ENCODE measurements at regions not wholly inside any gene's neighbourhood (a gene's known extent, or its start where the extent isn't known, plus 50 kb on each side); places are given as distances from the start of the nearest gene placed in this dataset.

- Histone ChIP-seq H3K36me3 (replicated peaks; ENCODE audit: control insufficient read depth, insufficient read depth, low read length) (no peaks in the 10 kb centered on the region), H3K27me3 (ENCODE audit: control insufficient read depth, insufficient read depth, low read length) (no peaks in the 10 kb centered on the region), H3K4me3 (ENCODE audit: insufficient read depth, low read depth, low read length) (no peak overlapping the region)
- peak; percentile 10 for DNase-seq
Measured at GRCh38 chr6:76351275-76351674, 278.8 kb upstream of the IMPG1 start.

DNA sequence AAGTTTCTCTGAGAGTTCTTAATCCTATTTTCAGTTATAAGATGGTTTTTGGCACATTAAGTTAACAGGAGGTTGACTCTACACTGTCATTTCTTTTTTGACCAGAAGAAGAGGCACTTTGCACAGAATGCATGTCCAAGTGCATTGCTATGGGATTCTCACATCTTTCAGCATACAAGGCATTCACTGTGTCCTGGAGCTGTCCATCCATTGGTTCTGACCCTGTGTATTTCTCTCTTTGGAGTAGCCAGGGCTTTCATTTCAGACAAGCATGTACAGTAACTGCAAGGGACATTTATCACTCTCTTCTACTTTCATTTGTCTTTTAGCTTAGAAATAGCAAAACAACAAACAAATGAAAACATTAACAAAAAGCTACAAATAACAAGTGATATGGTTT, 275.1 kb upstream of the IMPG1 start:
- Histone ChIP-seq H3K4me3 (ENCODE audit: insufficient read depth, low read depth, low read length) (no peak overlapping the region), H3K36me3 (replicated peaks; ENCODE audit: control insufficient read depth, insufficient read depth, low read length) (no peaks in the 10 kb centered on the region), H3K27me3 (ENCODE audit: control insufficient read depth, insufficient read depth, low read length) (no peaks in the 10 kb centered on the region)
- no peak for DNase-seq

GRCh38 chr6:76342611-76343160, 270.2 kb upstream of the IMPG1 start:
- DNase-seq, result no peak
- no peaks in the 10 kb centered on the region for H3K36me3 ChIP-seq (replicated peaks; ENCODE audit: control insufficient read depth, insufficient read depth, low read length)
- H3K27me3 ChIP-seq (ENCODE audit: control insufficient read depth, insufficient read depth, low read length), result no peaks in the 10 kb centered on the region

DNA sequence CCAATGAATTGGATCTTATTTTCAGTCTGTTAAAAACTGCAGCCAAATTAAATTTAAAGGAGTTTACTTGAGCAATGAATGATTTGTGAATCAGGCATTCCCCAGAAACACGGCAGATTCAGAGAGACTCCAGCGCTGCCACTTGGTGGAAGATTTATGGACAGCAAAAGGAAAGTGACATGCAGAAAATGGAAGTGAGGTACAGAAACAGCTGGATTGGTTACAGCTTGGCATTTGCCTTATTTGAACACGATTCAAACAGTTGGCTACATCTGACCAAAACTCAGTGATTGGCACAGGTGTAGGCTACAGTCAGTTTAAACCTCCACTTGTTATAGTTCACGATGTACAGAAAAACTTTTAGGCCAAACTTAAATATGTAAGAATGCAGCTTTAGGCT, 257.6 kb upstream of the IMPG1 start:
- DNase-seq, result no peak
- H3K36me3 ChIP-seq (replicated peaks; ENCODE audit: control insufficient read depth, insufficient read depth, low read length), result no peaks in the 10 kb centered on the region

More at GRCh38 chr6:76342611-76343160, 270.2 kb upstream of the IMPG1 start:
- no peak overlapping the region for H3K4me3 ChIP-seq (ENCODE audit: insufficient read depth, low read depth, low read length)

DNA sequence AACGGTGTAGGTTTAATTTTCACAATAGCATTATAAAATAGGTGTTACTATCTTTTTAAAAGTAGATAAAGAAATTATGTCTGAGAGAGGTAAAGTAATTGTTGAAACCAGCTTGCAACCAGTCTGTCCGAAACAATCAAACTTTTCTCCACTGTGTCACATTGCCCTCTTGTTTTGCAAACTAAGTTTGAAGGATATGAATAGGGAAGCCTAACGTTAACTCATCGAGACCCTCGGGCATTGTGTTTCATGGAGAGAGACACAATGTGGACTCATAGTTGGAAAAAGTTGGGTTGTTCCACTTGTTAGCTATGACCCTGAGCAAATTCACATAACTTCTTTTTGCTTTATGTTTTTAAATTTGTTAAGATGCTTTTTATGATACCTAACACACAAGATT, 254.4 kb upstream of the IMPG1 start:
- no peaks in the 10 kb centered on the region for H3K36me3 ChIP-seq (replicated peaks; ENCODE audit: control insufficient read depth, insufficient read depth, low read length)
- no peaks in the 10 kb centered on the region for H3K27me3 ChIP-seq (ENCODE audit: control insufficient read depth, insufficient read depth, low read length)
- no peak for DNase-seq
- H3K4me3 ChIP-seq (ENCODE audit: insufficient read depth, low read depth, low read length), result no peak overlapping the region

More for the DNA sequence above, 257.6 kb upstream of the IMPG1 start:
- H3K4me3 ChIP-seq (ENCODE audit: insufficient read depth, low read depth, low read length), result no peak overlapping the region
- no peaks in the 10 kb centered on the region for H3K27me3 ChIP-seq (ENCODE audit: control insufficient read depth, insufficient read depth, low read length)

All from H7 (cell line).